HAP-1 (cell line): ENCODE measurements at regions not wholly inside any gene's neighbourhood (a gene's known extent, or its start where the extent isn't known, plus 50 kb on each side); places are given as distances from the start of the nearest gene placed in this dataset.
A peak's percentile ranks its signal among the peaks of the same experiment; 100 is the strongest.

Experiments
- DNase-seq, 2 experiments: peaks; one replicate each; pipeline ENCODE4 v3.0.0-alpha.2; 2016 to 2020; ENCODE audit warnings: low spot score in 2 of 2
- H3K27me3 ChIP-seq: fragments of 250-450 bp; sonication (Bioruptor Pico); 2 replicates; pipeline ENCODE4 v1.5.1; 2020; ENCODE audit warnings: low read depth, mild to moderate bottlenecking, moderate library complexity
- H3K36me3 ChIP-seq: fragments of 250-450 bp; sonication (Bioruptor Pico); replicated peaks from 2 replicates; pipeline ENCODE4 v1.5.1; 2020; ENCODE audit warnings: mild to moderate bottlenecking
- H3K4me1 ChIP-seq: fragments of 250-450 bp; sonication (Bioruptor Pico); 2 replicates; pipeline ENCODE4 v1.5.1; 2020; ENCODE audit warnings: mild to moderate bottlenecking
- H3K4me3 ChIP-seq: fragments of 250-450 bp; sonication (Bioruptor Pico); 2 replicates; pipeline ENCODE4 v1.5.1; 2020; ENCODE audit warnings: mild to moderate bottlenecking, moderate library complexity
- H3K9me3 ChIP-seq: fragments of 250-450 bp; sonication (Bioruptor Pico); 2 replicates; pipeline ENCODE4 v1.5.1; 2020; ENCODE audit warnings: mild to moderate bottlenecking, moderate library complexity
- in situ Hi-C: fragments of 300-500 bp; cut with MboI; formaldehyde crosslinking; loops from 3 replicates; pipeline ENCODE4 v1.14.3; 2020; ENCODE audit warnings: low sequenced_read_pairs, inconsistent platforms, mixed read lengths

DNA sequence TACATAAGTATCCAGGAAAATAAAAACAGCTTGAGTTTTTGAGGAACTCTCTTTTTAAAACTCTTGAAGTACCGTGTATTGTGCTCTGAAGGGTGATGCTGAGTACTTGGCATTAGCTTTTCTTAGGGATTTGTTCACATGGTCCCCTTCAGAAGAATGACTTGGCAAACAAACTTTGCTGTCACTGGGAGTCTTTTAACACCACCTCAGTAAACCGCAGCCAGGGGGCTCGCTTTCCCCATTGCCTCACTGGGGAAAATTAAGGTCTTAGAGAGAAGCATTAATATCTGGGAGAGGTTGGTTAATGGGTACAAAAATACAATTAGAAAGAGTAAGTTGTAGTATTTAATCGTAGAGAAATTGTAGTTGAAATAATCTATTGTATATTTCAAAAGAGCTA, 105.9 kb upstream of the DAP start:
- in situ Hi-C loops: no loop called here
- Histone ChIP-seq H3K36me3 (no peaks in the 10 kb centered on the region), H3K27me3 (peaks cover 3% of the 10 kb centered on the region), H3K9me3 (no peaks in the 10 kb centered on the region), H3K4me1 (no peaks in the 10 kb centered on the region), H3K4me3 (no peak overlapping the region)
- no peak for DNase-seq

DNA sequence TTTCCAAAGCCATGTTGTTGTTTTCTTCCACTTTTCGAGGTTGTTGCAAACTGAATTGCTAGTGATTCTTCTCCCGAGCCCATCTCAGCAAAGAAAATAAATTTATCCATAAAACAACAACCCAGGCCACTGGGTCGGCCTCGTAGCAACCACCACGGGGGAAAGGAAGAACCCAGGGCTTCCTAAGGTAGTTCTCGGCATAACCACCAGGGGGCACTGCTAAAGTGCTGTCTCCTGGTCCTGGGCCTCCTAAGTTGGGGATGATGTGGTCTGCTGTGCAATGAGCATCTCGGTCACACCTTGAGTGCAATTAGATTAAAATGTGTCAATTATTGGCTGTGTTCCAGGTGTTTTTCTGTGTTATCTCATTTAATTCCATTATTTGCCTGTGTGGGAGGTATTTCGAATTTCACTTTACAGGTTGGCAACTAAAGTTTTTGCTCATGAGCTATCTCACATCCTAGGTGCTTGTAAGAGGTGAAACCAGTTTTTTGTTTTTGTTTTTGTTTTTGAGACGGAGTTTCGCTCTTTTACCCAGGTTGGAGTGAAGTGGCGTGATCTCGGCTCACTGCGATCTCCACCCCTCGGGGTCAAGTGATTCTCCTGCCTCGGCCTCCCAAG, 102.8 kb upstream of the DAP start:
- H3K4me3 ChIP-seq: no peak overlapping the region
- in situ Hi-C loops: no loop called here
- H3K36me3 ChIP-seq: no peaks in the 10 kb centered on the region
- H3K27me3 ChIP-seq: peaks cover 3% of the 10 kb centered on the region
- H3K9me3 ChIP-seq: no peaks in the 10 kb centered on the region
- no peaks in the 10 kb centered on the region for H3K4me1 ChIP-seq
- peak; percentile 23 to 79 for DNase-seq

DNA sequence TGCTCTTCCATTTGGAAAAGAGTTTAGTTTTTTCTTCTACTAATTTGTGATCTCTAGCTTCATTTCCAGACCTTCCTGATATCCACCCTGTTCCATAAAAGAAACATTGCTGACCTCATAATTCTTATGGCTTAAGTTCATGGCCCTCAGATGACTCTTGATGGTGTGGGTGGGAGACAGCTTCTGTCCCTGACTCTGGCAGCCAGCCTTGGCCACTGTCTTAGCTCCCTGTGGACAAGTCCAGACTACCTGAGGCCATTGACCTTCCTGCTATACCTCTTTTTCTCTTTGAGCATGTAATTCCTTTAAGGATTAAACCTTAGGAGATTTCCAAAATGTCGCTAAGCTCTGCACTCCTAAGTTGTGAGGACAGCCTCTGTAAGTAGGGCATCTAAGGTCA, 101.1 kb upstream of the DAP start:
- H3K36me3 ChIP-seq: no peaks in the 10 kb centered on the region
- no peaks in the 10 kb centered on the region; the same call in 1 of the 2 replicates for H3K4me1 ChIP-seq
- DNase-seq: no peak
- H3K9me3 ChIP-seq: no peaks in the 10 kb centered on the region
- H3K27me3 ChIP-seq: peaks cover 3% of the 10 kb centered on the region
- in situ Hi-C loops: no loop called here
- H3K4me3 ChIP-seq: no peak overlapping the region

DNA sequence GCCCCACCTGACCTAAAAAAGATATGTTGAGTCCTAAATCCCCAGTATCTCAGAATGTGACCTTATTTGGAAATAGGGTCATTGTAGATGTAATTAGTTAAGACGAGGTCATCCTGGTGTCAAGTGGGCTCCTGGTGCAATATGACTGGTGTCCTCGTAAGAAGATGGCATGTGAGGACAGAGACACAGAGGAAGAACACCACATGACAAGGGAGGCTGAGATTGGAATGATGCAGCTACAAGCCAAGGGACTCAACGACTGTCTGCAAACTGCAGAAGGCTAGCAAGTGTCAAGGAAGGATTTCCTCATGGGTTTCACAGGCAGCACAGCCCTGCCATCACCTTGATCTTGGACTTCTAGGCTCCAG, 100.4 kb upstream of the DAP start:
- H3K4me1 ChIP-seq: peaks cover 4% of the 10 kb centered on the region
- no peaks in the 10 kb centered on the region for H3K36me3 ChIP-seq
- no peaks in the 10 kb centered on the region for H3K27me3 ChIP-seq
- no peaks in the 10 kb centered on the region for H3K9me3 ChIP-seq
- in situ Hi-C loops: no loop called here
- DNase-seq: no peak
- no peak overlapping the region for H3K4me3 ChIP-seq

DNA sequence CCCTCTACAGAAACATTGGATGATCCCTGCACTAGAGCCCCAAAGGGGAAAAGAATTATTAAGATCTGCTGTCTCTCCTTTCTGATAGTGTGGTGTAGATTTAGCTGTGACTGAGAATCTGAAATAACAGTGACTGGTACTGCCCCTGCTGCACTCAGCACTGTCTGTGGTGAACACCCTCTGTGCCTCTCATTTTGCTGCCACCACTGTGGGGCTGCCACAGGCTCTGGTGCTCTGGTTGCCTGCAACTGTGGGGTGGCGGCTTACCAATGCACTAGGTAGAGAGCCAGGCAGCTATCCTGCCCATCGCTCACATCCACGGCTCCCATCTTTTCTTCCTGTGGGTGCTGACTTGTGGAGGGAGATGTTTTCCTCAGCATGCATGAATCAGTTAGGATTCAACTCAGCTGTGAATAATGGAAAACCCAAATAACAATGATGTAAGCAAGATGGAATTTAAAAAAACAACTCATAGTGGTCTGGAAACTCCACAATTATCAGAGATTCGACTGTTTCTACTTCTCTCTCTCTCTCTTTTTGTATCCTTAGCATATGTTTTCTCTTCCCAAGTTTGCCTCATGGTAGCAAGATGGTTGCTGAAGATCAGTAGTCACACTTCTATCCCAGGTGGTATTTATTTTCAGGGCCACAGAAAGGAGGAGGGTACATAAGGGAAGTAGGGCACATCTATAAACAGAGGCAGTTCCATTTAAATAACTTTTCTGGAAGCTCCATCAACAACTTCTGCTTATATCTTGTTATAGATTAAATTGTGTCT, 99.8 kb upstream of the DAP start:
- Histone ChIP-seq H3K4me3 (no peak overlapping the region), H3K36me3 (no peaks in the 10 kb centered on the region), H3K9me3 (no peaks in the 10 kb centered on the region), H3K27me3 (no peaks in the 10 kb centered on the region), H3K4me1 (peaks cover 6% of the 10 kb centered on the region)
- in situ Hi-C loops: no loop called here
- DNase-seq: no peak

DNA sequence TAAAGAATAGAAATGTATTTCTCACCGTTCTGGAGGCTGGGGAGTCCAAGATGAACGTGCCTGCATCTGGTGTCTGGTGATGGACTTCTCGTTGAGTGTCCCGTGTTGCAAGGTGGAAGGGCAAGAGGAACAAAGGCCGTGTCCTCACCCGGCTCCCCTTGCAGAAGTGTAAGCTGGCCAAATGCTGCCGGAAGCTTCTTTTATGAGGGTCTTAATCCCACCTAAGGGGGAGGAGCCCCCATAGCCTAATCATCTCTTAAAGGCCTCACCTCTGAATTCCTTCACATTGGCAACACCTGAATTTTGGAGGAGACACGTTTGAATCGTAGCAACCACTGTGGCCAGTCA, 99.1 kb upstream of the DAP start:
- H3K27me3 ChIP-seq: no peaks in the 10 kb centered on the region
- no peak for DNase-seq
- in situ Hi-C loops: no loop called here
- H3K4me3 ChIP-seq: no peak overlapping the region
- peaks cover 6% of the 10 kb centered on the region for H3K4me1 ChIP-seq
- no peaks in the 10 kb centered on the region for H3K36me3 ChIP-seq
- H3K9me3 ChIP-seq: no peaks in the 10 kb centered on the region

DNA sequence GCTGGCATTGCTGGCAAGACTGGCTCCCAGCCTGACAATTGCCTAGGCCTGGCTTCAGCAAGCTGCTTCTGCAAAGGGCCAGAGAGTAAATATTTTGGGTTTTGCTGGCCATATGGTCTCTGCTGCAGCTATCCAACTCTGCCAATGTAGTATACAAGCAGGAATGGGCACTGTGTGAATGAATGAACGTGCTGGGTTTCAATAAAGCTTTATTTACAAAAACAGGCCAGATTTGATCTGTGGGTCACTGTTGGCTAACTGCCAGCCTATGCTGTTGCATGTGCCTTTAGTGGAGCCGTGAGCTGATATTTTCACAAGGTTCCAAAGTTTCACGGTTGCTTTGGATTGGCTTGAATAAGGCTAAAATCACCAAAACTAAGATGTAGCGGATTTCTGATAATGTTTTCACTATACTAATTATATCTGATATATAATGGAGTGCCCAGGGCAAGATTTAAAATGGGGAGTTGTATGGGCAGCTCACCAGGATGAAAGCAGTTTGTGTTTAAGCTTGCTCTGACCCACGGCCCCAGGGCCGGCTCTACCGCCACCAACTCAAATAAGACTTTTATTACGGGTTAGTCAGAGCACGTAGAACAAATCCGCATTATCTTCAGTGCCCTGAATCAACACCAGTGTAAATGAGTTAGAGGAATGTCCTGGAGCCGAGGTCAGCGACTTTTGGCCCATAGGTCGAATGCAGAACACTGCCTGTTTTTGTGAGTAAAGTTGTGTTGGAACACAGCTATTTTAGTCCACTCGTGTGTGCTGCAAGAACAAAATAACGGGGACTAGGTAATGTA, 98.6 kb upstream of the DAP start:
- Histone ChIP-seq H3K4me1 (peaks cover 6% of the 10 kb centered on the region), H3K36me3 (no peaks in the 10 kb centered on the region), H3K27me3 (no peaks in the 10 kb centered on the region), H3K4me3 (no peak overlapping the region), H3K9me3 (no peaks in the 10 kb centered on the region)
- no peak for DNase-seq
- in situ Hi-C loops: no loop called here

DNA sequence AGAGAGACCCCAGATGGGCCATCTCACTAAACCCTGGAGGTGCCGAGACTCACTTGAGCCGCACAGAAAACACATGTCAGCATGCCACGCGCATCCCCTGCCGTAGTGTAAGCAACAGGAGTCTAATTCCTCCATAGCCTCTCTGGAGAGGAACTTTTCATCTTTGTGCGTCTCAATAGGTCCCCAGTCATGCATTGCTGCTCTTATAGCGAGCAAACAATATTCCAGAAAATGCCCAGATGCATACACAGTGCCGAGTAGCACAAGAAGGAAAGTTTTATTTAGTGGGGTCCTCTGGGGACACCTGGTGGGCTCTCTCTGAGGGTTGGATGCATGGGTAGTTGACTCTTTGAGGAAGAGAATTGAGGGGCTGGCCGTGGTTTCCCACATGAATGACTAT, 97.9 kb upstream of the DAP start:
- no peaks in the 10 kb centered on the region for H3K9me3 ChIP-seq
- H3K4me3 ChIP-seq: no peak overlapping the region
- no peaks in the 10 kb centered on the region for H3K36me3 ChIP-seq
- peaks cover 6% of the 10 kb centered on the region for H3K4me1 ChIP-seq
- in situ Hi-C loops: no loop called here
- no peaks in the 10 kb centered on the region for H3K27me3 ChIP-seq
- DNase-seq: no peak

DNA sequence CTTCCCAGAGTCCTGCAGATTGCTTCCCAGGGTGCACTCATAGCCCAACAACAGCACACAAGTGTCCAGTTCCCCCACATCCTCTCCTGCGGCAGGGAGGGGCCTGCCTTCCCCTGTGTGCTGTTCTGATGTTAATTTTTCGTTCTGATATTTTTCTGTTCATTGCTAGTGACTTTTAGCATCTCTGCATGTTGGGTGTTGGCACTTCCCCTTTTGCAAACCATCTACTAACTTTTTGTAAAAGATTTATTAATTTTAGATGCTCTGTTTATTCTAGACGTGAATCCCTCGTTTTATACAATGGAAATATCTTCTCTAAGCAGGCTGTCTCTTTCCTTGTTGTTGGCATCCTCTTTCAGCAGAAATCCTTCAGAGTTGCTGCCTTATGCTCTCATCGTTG, 97.3 kb upstream of the DAP start:
- in situ Hi-C loops: no loop called here
- H3K4me3 ChIP-seq: no peak overlapping the region
- DNase-seq: no peak
- H3K9me3 ChIP-seq: no peaks in the 10 kb centered on the region
- H3K36me3 ChIP-seq: no peaks in the 10 kb centered on the region
- H3K4me1 ChIP-seq: peaks cover 6% of the 10 kb centered on the region
- H3K27me3 ChIP-seq: no peaks in the 10 kb centered on the region

DNA sequence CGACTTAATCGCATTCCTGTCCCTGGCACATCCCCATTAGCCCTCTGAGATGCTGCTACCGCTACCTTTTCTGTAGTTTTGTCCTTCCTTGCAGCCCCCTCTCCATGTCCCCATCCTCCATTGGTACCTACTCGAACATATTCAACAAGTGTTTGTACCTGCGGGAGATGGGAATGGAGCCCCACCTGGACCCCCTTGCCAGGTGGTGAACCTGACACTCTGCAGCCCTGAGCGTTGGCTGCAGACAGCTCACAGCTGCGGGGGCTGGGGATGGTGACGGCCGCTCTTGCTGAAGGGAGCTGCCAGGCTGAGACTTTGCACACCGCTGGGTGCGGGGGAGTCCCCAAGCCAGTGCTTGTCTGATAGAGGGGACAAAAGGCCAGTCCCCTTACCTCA, 96.3 kb upstream of the DAP start:
- Histone ChIP-seq H3K9me3 (no peaks in the 10 kb centered on the region), H3K4me3 (no peak overlapping the region), H3K27me3 (no peaks in the 10 kb centered on the region), H3K36me3 (no peaks in the 10 kb centered on the region), H3K4me1 (peaks cover 6% of the 10 kb centered on the region)
- DNase-seq: no peak
- in situ Hi-C loops: no loop called here

DNA sequence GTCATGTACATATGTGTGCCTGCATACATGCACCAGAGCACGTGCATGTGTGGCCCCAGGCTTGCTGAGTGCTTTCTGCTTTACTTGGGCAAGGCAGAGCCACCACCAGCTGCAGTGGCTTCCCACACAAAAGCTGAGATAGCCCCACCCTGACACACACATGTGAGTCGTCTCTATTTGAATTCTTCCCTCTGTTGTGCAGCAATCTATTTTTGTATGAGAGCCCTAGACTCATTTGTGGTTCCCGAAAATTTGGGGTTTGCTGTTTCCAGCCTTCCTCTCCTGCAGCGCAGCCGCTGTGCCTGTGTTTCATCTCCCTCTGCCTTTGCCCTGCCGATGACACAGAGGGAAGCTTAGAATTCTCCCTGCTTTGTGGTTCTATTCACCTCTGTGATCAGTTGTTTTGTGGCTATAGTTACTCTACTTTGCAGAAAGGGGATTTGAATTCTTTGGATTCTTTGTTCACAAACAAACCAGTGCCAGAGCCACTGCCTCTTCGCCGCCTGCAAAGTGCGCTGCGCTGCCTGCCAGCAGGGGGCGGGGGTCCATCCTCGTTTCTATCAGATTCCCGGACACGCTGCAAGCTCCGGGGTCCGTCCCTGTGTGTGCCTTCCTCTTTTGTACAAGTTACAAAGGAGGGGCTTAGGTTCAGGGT, 95.8 kb upstream of the DAP start:
- in situ Hi-C loops: no loop called here
- Histone ChIP-seq H3K36me3 (no peaks in the 10 kb centered on the region), H3K4me1 (peaks cover 6% of the 10 kb centered on the region), H3K27me3 (no peaks in the 10 kb centered on the region), H3K4me3 (no peak overlapping the region), H3K9me3 (no peaks in the 10 kb centered on the region)
- peak; percentile 78 to 90 for DNase-seq

DNA sequence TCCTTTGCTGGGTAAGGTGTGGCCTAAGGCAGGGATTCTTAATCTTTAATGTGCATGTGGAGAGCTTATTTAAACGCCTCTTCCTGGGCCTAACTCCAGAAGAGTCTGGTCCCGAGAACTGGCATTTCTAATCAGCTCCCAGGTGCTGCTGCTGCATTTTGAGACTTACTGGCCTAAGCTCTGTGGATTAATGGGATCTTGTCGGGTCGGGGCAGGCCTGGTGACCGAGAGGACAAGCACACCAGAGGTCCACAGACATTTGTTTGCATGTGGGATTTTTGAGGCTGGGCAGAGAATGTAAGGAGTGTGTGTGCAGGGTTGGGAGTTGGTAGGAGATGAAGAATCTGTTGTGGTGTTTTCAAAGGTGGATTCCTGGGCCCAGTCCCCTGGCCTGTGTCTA, 95.0 kb upstream of the DAP start:
- H3K4me3 ChIP-seq: no peak overlapping the region
- H3K27me3 ChIP-seq: no peaks in the 10 kb centered on the region
- H3K9me3 ChIP-seq: no peaks in the 10 kb centered on the region
- H3K36me3 ChIP-seq: no peaks in the 10 kb centered on the region
- peaks cover 6% of the 10 kb centered on the region for H3K4me1 ChIP-seq
- in situ Hi-C loops: no loop called here
- no peak for DNase-seq

DNA sequence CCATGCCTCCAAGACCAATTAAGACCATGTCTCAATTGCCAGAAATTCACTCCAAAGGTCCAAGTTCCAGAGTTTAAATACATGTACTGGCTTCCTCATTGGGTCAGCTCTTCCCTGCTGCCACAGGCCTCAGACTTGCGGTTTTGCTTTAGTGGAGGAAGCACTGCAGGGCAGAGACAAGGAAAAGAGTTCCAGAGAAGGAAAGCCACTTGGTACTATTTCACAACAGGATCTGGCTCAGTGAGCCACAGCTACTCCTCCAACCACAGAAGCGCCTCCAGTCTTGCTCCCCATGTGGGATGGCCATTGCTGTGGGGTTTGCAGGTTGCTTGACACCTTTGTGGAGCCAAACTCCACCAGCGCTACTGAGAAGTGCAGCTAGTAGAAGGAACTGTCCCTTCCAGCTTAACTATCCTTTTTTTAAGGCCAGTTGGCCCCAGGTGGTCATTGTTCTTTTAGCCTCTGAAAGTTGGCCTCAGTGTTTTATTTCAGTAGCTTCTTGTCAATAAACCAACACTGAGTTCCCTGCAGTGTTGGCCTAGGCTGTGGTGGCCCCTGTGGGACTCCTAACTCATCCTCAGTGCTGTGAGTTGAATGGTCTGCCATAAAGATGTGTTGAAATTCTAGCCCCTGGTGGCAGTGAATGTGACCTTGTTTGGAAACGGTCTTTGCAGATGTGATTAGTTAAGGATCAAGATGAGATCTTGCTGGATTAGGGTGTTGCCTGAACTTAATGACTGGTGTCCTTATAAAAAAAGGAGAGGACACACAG, 93.7 kb upstream of the DAP start:
- no peak for DNase-seq
- in situ Hi-C loops: no loop called here

More for the DNA sequence above, 93.7 kb upstream of the DAP start:
- H3K4me1 ChIP-seq: peaks cover 6% of the 10 kb centered on the region
- H3K36me3 ChIP-seq: no peaks in the 10 kb centered on the region
- H3K27me3 ChIP-seq: no peaks in the 10 kb centered on the region
- H3K4me3 ChIP-seq: no peak overlapping the region
- no peaks in the 10 kb centered on the region for H3K9me3 ChIP-seq
